Hindlimb muscle (tissue), 1 donor: ENCODE measurements at regions not wholly inside any gene's neighbourhood (a gene's known extent, or its start where the extent isn't known, plus 50 kb on each side); places are given as distances from the start of the nearest gene placed in this dataset.

Experiments
- DNase-seq: peaks from one replicate; pipeline ENCODE4 v3.0.0-alpha.2; 2013

DNA sequence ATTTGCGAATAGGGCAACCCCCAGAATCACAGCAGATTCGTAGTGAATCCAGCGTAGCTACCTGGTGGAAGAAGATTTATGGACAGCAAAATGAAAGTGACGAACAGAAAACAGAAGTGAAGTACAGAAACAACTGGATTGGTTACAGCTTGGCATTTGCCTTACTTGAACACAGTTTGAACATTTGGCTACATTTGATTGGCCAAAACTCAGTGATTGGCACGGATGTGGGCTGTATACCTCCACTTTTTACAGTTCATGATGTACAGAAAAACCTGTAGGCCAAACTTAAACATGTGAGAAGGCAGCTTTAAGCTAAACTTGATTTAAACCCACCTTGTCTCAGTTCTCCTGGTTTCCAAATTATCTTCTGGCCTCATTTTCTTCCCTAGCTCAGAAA, 49.9 kb upstream of the AMN1 start:
- DNase-seq, result no peak
